ENCODE measurements at regions not wholly inside any gene's neighbourhood (a gene's known extent, or its start where the extent isn't known, plus 50 kb on each side); places are given as distances from the start of the nearest gene placed in this dataset.

DNA sequence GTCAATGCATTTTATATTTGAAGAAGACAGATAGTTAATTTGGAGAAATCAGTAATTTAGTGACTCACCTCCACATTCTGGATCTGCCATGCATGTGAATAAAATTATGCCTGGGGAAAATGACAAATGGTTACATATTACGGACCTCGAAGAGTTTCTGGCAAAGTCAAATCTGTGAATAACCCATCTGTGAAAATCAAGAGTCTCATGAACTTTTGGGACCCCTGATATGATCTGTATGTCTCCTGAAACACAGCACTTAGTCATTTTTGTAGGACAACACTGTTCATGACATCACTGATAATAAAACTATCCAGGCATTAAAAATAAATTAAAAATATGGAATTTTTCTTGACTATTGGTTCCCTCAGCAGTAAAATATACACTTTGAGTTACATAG, 584.5 kb downstream of the TLE4 start:
- intact Hi-C loops (cut with DNase I), result no loop called here
- DNase-seq (no peak), ATAC-seq (no peak)
- no peaks in the 10 kb centered on the region for H3K9me3 ChIP-seq (ENCODE audit: control insufficient read depth, low read length)
- no peaks in the 10 kb centered on the region for H3K27me3 ChIP-seq (ENCODE audit: control insufficient read depth, insufficient read depth)
- no peak overlapping the region for H3K4me3 ChIP-seq (ENCODE audit: low read length)
- 66% methylated on average over 2 of the region's 2 CpGs for WGBS
- no peak overlapping the region for H3K27ac ChIP-seq (ENCODE audit: low read length)
- no peaks in the 10 kb centered on the region for H3K4me1 ChIP-seq (ENCODE audit: control insufficient read depth, insufficient read depth, low read length)

DNA sequence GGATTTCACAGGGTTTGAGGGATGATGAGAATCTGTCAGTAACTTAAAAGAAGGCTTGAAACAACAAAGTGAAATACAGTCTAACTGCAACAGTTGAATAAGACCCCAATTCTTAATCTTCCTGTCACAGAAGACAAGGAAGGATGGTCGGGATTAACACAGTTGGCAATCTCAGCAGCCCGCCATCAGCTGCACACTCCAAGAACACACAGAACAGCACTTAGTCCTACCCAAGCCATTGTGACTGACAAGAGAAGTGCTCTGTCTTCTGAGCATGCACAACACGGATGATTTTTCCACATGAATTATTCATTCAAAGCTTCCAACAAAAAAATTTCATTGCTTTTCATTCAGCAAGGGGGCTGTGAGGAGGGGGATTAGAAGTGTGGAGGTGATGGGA, 576.1 kb downstream of the TLE4 start:
- DNase-seq, result no peak
- WGBS, result 59% methylated on average over 3 of the region's 3 CpGs
- H3K4me1 ChIP-seq (ENCODE audit: control insufficient read depth, insufficient read depth, low read length), result no peaks in the 10 kb centered on the region
- H3K27me3 ChIP-seq (ENCODE audit: control insufficient read depth, insufficient read depth), result no peaks in the 10 kb centered on the region
- no peak for ATAC-seq
- no peak overlapping the region for H3K27ac ChIP-seq (ENCODE audit: low read length)
- intact Hi-C loops (cut with DNase I), result no loop called here
- no peaks in the 10 kb centered on the region for H3K9me3 ChIP-seq (ENCODE audit: control insufficient read depth, low read length)
- no peak overlapping the region for H3K4me3 ChIP-seq (ENCODE audit: low read length)

DNA sequence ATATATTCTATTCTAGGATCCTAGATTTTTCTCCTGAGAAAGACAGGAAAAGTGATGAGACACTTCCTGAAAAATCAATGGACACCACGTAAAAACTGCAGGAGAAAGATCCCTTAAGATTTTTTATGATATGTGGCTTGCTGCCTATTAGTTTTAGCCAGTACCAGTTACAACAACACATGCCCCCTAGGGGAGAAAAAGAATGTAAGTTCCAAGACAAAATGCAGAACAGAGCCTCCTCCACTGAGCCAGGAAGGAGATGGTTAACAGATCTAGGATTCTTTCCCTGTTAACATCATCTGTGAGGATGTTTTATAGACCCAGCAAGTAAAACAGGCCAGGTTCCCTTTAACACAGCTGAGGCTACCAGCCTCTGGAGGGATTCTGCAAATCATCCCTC, 574.7 kb downstream of the TLE4 start:
- no peak for DNase-seq

DNA sequence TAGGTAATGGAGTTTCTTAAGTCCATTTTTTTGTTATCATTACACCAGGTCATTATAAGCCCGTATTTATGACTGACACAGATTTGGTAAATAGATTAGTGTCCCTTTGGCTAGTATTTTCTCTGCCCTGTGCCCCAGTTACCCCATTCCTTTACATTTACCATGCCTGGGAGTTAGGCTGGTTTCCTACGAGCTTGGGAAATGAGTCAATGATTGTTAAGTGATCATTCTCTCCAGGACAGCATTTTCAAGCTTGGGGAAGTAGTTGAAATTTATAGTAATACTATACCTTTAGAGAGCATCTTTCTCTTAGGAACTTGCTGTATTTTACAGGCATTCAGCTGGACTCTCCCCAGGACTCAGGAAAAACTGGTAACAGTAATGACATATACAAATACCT, 573.1 kb downstream of the TLE4 start:
- Histone ChIP-seq H3K4me1 (ENCODE audit: control insufficient read depth, insufficient read depth, low read length) (no peaks in the 10 kb centered on the region), H3K27me3 (ENCODE audit: control insufficient read depth, insufficient read depth) (no peaks in the 10 kb centered on the region), H3K4me3 (ENCODE audit: low read length) (no peak overlapping the region), H3K9me3 (ENCODE audit: control insufficient read depth, low read length) (no peaks in the 10 kb centered on the region), H3K27ac (ENCODE audit: low read length) (no peak overlapping the region)
- intact Hi-C loops (cut with DNase I), result no loop called here
- no peak for DNase-seq
- ATAC-seq, result no peak
- WGBS, result 80% methylated on average over 2 of the region's 2 CpGs

More for the DNA sequence above, 574.7 kb downstream of the TLE4 start:
- intact Hi-C loops (cut with DNase I), result no loop called here
- 28% methylated on average over 1 of the region's 1 CpG for WGBS
- Histone ChIP-seq H3K4me3 (ENCODE audit: low read length) (no peak overlapping the region), H3K4me1 (ENCODE audit: control insufficient read depth, insufficient read depth, low read length) (no peaks in the 10 kb centered on the region), H3K27me3 (ENCODE audit: control insufficient read depth, insufficient read depth) (no peaks in the 10 kb centered on the region), H3K27ac (ENCODE audit: low read length) (no peak overlapping the region), H3K9me3 (ENCODE audit: control insufficient read depth, low read length) (no peaks in the 10 kb centered on the region)
- ATAC-seq, result no peak

DNA sequence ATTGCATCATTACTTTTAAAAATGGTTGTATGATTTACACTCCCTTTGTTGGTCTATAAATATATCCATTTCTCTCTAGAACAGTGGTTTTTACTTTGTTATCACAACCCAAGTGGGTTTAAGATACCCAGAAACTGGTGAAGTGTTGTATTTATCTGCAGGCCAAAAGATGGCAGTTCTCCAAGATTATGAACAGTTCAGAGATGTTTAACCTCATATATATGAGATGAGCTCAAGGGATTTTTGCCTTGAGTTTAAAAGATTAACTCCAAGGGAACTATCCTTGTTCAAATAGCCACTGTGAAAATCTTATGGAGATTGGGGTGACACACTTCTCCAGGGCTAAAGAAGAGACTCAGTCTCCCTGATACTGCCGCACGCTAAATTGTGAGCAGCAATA, 572.6 kb downstream of the TLE4 start:
- no peak overlapping the region for H3K27ac ChIP-seq (ENCODE audit: low read length)
- no peak overlapping the region for H3K4me3 ChIP-seq (ENCODE audit: low read length)
- DNase-seq, result no peak
- WGBS, result 95% methylated on average over 2 of the region's 2 CpGs
- no peak for ATAC-seq
- no peaks in the 10 kb centered on the region for H3K9me3 ChIP-seq (ENCODE audit: control insufficient read depth, low read length)
- intact Hi-C loops (cut with DNase I), result no loop called here
- H3K27me3 ChIP-seq (ENCODE audit: control insufficient read depth, insufficient read depth), result no peaks in the 10 kb centered on the region
- no peaks in the 10 kb centered on the region for H3K4me1 ChIP-seq (ENCODE audit: control insufficient read depth, insufficient read depth, low read length)

DNA sequence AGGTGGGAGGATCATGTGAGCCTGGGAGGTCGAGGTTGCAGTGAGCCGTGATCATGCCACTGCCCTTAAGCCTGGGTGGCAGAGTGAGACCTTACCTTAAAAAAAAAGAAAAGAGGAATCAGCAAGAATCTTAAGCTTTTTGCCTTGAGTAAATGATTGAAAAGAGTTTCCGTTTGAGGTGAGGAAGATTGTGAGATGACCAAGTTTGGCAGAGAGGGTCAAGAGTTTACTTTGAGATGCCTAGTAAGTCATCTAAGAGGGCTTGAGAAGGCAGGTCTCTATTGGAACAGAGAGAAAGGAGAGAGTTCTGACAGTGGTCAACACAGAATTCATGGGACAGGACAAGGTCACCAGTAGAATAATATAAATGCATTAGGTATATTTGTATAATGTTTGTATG, 572.1 kb downstream of the TLE4 start:
- H3K4me1 ChIP-seq (ENCODE audit: control insufficient read depth, insufficient read depth, low read length), result no peaks in the 10 kb centered on the region
- H3K27me3 ChIP-seq (ENCODE audit: control insufficient read depth, insufficient read depth), result no peaks in the 10 kb centered on the region
- DNase-seq, result no peak
- no peaks in the 10 kb centered on the region for H3K9me3 ChIP-seq (ENCODE audit: control insufficient read depth, low read length)
- ATAC-seq, result no peak
- intact Hi-C loops (cut with DNase I), result no loop called here
- 81% methylated on average over 3 of the region's 3 CpGs for WGBS
- no peak overlapping the region for H3K27ac ChIP-seq (ENCODE audit: low read length)
- H3K4me3 ChIP-seq (ENCODE audit: low read length), result no peak overlapping the region

DNA sequence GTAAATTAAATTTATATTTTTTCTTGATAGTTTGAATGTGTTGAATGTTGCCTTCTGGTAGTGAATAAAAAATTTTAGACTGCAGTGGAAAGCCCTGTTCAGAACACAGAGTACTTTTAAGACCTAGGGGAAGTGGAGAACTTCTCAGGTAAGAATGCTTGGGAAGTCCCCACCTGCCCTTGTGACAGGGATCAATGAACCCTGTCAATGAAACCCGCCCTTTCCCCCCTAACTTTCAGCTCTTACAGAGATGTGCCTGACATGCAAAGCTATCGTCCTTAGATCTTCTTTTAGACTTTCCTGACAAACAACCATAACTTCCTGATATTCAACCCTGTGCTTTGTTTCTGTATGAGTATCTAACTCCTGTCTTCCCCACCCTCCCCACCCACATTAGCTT, 562.7 kb downstream of the TLE4 start:
- Histone ChIP-seq H3K4me3 (ENCODE audit: low read length) (no peak overlapping the region), H3K27me3 (ENCODE audit: control insufficient read depth, insufficient read depth) (no peaks in the 10 kb centered on the region), H3K27ac (ENCODE audit: low read length) (no peak overlapping the region), H3K9me3 (ENCODE audit: control insufficient read depth, low read length) (no peaks in the 10 kb centered on the region), H3K4me1 (ENCODE audit: control insufficient read depth, insufficient read depth, low read length) (no peaks in the 10 kb centered on the region)
- intact Hi-C loops (cut with DNase I), result no loop called here
- ATAC-seq, result no peak
- WGBS, result 72% methylated on average over 2 of the region's 2 CpGs
- DNase-seq, result no peak

DNA sequence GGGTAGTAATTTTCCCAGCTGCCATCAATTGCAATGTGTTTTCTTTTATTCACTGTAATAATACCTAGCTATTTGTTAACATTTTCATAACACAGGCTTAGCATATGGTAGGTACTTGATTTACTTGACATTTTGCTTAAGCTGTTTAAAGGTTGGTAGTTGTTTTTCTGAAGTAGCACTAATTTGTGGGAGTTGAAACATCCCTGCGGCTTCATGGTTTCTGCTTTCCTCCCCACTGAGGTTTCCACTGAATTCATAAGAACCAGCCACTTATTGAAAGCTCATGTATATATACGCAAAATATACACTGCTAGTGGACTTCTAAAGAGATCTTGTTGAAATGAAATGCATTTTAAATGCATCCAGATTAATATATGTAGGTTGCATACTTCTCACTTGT, 559.9 kb downstream of the TLE4 start:
- intact Hi-C loops (cut with DNase I), result no loop called here
- Histone ChIP-seq H3K9me3 (ENCODE audit: control insufficient read depth, low read length) (no peaks in the 10 kb centered on the region), H3K4me3 (ENCODE audit: low read length) (no peak overlapping the region), H3K27ac (ENCODE audit: low read length) (no peak overlapping the region), H3K4me1 (ENCODE audit: control insufficient read depth, insufficient read depth, low read length) (no peaks in the 10 kb centered on the region), H3K27me3 (ENCODE audit: control insufficient read depth, insufficient read depth) (no peaks in the 10 kb centered on the region)
- DNase-seq, result no peak
- 91% methylated on average over 2 of the region's 2 CpGs for WGBS
- no peak for ATAC-seq

DNA sequence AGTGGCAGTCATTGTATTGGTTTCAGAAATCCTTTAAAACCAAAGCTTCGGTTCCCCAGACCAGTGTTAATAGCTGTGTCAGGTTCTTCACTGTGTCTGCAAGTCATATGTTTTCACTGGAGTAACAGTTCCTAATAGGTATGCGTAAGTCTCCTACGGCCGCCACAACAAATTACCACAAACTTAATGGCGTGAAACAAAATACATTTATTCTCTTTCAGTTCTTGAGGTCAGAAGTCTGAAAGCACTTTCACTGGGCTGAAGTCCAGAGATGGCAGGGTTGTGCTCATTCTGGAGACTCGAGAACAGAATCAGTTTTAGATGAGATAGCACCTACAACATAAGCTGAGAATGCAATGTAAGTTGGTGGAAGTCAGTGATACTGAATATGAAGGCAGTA, 556.2 kb downstream of the TLE4 start:
- intact Hi-C loops (cut with DNase I), result no loop called here
- no peaks in the 10 kb centered on the region for H3K27me3 ChIP-seq (ENCODE audit: control insufficient read depth, insufficient read depth)
- no peak overlapping the region for H3K27ac ChIP-seq (ENCODE audit: low read length)
- DNase-seq, result no peak
- WGBS, result 81% methylated on average over 6 of the region's 6 CpGs
- H3K4me1 ChIP-seq (ENCODE audit: control insufficient read depth, insufficient read depth, low read length), result no peaks in the 10 kb centered on the region
- H3K4me3 ChIP-seq (ENCODE audit: low read length), result no peak overlapping the region
- no peaks in the 10 kb centered on the region for H3K9me3 ChIP-seq (ENCODE audit: control insufficient read depth, low read length)
- ATAC-seq, result no peak

DNA sequence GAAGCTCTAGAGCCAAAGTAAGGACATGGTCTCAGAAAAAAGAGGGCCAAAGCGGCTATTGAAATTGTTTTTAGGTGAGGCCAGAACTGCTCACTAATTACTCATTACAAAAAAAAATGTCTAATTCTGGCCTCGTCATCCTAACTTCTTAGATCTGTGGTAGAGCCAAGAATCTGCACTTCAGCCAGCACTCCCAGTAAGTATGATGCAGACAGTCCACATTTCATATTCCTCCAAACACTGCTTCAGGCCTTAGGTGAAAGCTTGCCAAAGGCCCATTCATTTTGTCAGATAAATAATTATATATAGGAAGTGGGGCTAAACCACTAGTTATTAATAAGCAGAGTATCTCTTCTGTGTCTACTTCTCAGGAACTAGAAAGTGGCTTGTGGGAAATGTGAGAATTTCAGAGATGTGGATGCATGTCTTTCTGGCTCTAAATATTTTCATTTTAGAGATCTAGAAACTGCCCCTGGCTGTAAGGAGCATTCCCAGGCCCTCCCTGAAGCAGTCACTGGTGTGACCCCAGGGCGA, 554.0 kb downstream of the TLE4 start:
- no peaks in the 10 kb centered on the region for H3K9me3 ChIP-seq (ENCODE audit: control insufficient read depth, low read length)
- no peaks in the 10 kb centered on the region for H3K4me1 ChIP-seq (ENCODE audit: control insufficient read depth, insufficient read depth, low read length)
- WGBS, result 80% methylated on average over 3 of the region's 3 CpGs
- H3K27ac ChIP-seq (ENCODE audit: low read length), result no peak overlapping the region
- ATAC-seq (no peak), DNase-seq (no peak)
- no peaks in the 10 kb centered on the region for H3K27me3 ChIP-seq (ENCODE audit: control insufficient read depth, insufficient read depth)
- intact Hi-C loops (cut with DNase I), result no loop called here
- no peak overlapping the region for H3K4me3 ChIP-seq (ENCODE audit: low read length)

DNA sequence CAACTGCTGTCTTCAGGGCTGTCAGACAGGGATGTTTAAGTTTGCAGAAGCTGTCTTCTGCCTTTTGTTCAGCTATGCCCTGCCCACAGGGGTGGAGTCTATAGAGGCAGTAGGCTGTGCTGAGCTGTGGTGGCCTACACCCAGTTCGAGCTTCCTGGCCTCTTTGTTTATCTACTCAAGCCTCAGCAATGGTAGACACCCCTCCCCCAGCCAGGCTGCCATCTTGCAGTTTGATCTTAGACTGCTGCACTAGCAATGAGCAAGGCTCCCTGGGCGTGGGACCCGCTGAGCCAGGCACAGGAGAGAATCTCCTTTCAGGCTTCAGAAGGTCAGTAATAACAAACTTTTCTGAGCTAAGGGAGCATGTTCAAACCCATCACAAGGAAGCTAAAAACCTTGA, 545.3 kb downstream of the TLE4 start:
- H3K27ac ChIP-seq (ENCODE audit: low read length), result no peak overlapping the region
- no peak overlapping the region for H3K4me3 ChIP-seq (ENCODE audit: low read length)
- ATAC-seq (no peak), DNase-seq (no peak)
- no peaks in the 10 kb centered on the region for H3K4me1 ChIP-seq (ENCODE audit: control insufficient read depth, insufficient read depth, low read length)
- intact Hi-C loops (cut with DNase I), result no loop called here
- WGBS, result 52% methylated on average over 3 of the region's 3 CpGs
- H3K9me3 ChIP-seq (ENCODE audit: control insufficient read depth, low read length), result no peaks in the 10 kb centered on the region
- no peaks in the 10 kb centered on the region for H3K27me3 ChIP-seq (ENCODE audit: control insufficient read depth, insufficient read depth)

DNA sequence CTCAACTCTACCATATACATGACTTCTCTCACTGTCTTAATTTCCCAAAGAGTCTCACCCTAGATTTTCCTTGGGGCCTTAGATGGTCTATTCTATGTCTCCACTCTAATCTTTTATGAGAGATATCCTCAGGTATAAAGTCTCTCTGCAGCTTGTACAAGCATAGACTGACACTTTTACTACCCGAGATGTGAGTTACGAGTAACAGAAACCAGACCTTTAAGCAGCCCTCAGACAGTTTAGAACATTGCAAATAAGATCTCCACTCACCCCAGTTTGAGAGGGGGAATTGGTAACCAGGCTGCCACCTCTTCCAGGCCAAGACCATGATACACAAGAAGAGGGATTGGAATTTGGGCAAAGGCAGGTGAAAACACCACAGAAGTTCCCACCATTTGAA, 542.5 kb downstream of the TLE4 start:
- Histone ChIP-seq H3K27ac (ENCODE audit: low read length) (no peak overlapping the region), H3K4me3 (ENCODE audit: low read length) (no peak overlapping the region), H3K4me1 (ENCODE audit: control insufficient read depth, insufficient read depth, low read length) (no peaks in the 10 kb centered on the region), H3K9me3 (ENCODE audit: control insufficient read depth, low read length) (no peaks in the 10 kb centered on the region), H3K27me3 (ENCODE audit: control insufficient read depth, insufficient read depth) (no peaks in the 10 kb centered on the region)
- WGBS, result 46% methylated on average over 2 of the region's 2 CpGs
- DNase-seq (no peak), ATAC-seq (no peak)
- intact Hi-C loops (cut with DNase I), result no loop called here

Measured in right cardiac atrium (tissue), 5 donors.